K562 (cell line): ENCODE measurements at regions not wholly inside any gene's neighbourhood (a gene's known extent, or its start where the extent isn't known, plus 50 kb on each side); places are given as distances from the start of the nearest gene placed in this dataset.

Experiments used
- ATAC-seq: fragments of 200-7000 bp; cut with Tn5 transposase; 3 replicates; pipeline ENCODE4 v1.9.1; 2020; ENCODE audit warnings: moderate library complexity
- BruUV-seq: library from RNA; stranded (reverse); fragments of 400-500 nt; replicated peaks from 2 replicates; lab custom pipeline; 2021; lab: Mats Ljungman, UMichigan
- CTCF ChIA-PET: fragments of 300-600 bp; formaldehyde crosslinking; extraction: SDS; loops from one replicate; lab custom pipeline; 2021; ENCODE audit warnings: low intra/inter-chr PET ratio; lab: Yijun Ruan, JAX
- POLR2A ChIA-PET: fragments of 300-600, 350-650 bp; sonication (Branson Sonifier 250); formaldehyde crosslinking; extraction: SDS; loops from one replicate; lab custom pipeline; 2021; ENCODE audit warnings: antibody characterized with exemption, inconsistent platforms; lab: Yijun Ruan, JAX
- DNase-seq, 4 experiments: peaks; one replicate each; pipeline versions ENCODE4 v3.0.0 to v3.0.0-alpha.2; 2011 to 2018; ENCODE audit warnings: low spot score in 3 of 4, mixed read lengths in 3 of 4; ENCODE audit errors: extremely low read depth in 1 of 4
- FAIRE-seq: peaks from 2 replicates; lab custom pipeline; 2011; peaks lifted over from hg19 to GRCh38; lab: Jason Lieb, UNC
- H2AFZ ChIP-seq: 2 replicates; pipeline ENCODE4 v1.6.0; 2011; ENCODE audit warnings: low read depth, low read length, control low read depth, inconsistent platforms
- H3K27ac ChIP-seq: fragments of 200-600 bp; 3 replicates; pipeline ENCODE4 v1.8.0; 2011; ENCODE audit warnings: low read depth, mild to moderate bottlenecking, control low read depth, inconsistent platforms, low read length, moderate library complexity, mixed read lengths; ENCODE audit errors: extremely low read depth
- H3K27me3 ChIP-seq, 2 experiments: fragments of 300-600 bp in 1 of 2; 2 replicates in 1 of 2; 3 replicates in 1 of 2; pipeline versions ENCODE4 v1.6.0 to v1.8.0; 2011; ENCODE audit warnings: inconsistent platforms in 2 of 2, low read length in 2 of 2, mild to moderate bottlenecking in 1 of 2, mixed read lengths in 1 of 2, moderate library complexity in 1 of 2; ENCODE audit not compliant: control insufficient read depth in 2 of 2, insufficient read depth in 2 of 2
- H3K36me3 ChIP-seq: fragments of 300-600 bp; 3 replicates; pipeline ENCODE4 v1.8.0; 2011; ENCODE audit warnings: mild to moderate bottlenecking, low read length, inconsistent platforms; ENCODE audit not compliant: control insufficient read depth, insufficient read depth
- H3K4me1 ChIP-seq, 2 experiments: fragments of 200-600 bp in 1 of 2; replicated peaks in 1 of 2; 2 replicates in 1 of 2; 3 replicates in 1 of 2; pipeline versions ENCODE4 v1.5.1 to v1.8.0; 2011; ENCODE audit warnings: inconsistent platforms in 2 of 2, low read length in 2 of 2, mild to moderate bottlenecking in 1 of 2, mixed read lengths in 1 of 2, moderate library complexity in 1 of 2; ENCODE audit not compliant: control insufficient read depth in 2 of 2, insufficient read depth in 2 of 2
- H3K4me2 ChIP-seq: 2 replicates; pipeline ENCODE4 v1.6.1; 2011; ENCODE audit warnings: low read length, control low read depth, inconsistent platforms, mixed read lengths; ENCODE audit not compliant: insufficient read depth
- H3K4me3 ChIP-seq: fragments of 200-600 bp; sonication (generic), shearing (Covaris generic); 2 replicates; pipeline ENCODE4 v1.5.1; 2016; ENCODE audit warnings: control low read depth, inconsistent platforms
- H3K79me2 ChIP-seq: fragments of 200-600 bp; 3 replicates; pipeline ENCODE4 v1.8.0; 2011; ENCODE audit warnings: low read length, inconsistent platforms; ENCODE audit not compliant: control insufficient read depth, insufficient read depth
- H3K9ac ChIP-seq, 2 experiments: 2 replicates each; pipeline versions ENCODE4 v1.6.0 to v1.6.1; 2011; ENCODE audit warnings: low read depth in 2 of 2, low read length in 2 of 2, control low read depth in 1 of 2, inconsistent platforms in 1 of 2, mild to moderate bottlenecking in 1 of 2, mixed read lengths in 1 of 2; ENCODE audit not compliant: insufficient read depth in 1 of 2
- H3K9me1 ChIP-seq: one replicate; pipeline ENCODE4 v1.6.0; 2011; ENCODE audit warnings: inconsistent platforms, mild to moderate bottlenecking, low read length, moderate library complexity; ENCODE audit not compliant: control insufficient read depth, insufficient read depth
- H3K9me3 ChIP-seq: replicated peaks from 2 replicates; pipeline ENCODE4 v1.5.1; 2011; ENCODE audit warnings: low read depth, low read length, inconsistent platforms; ENCODE audit not compliant: control insufficient read depth, insufficient read depth
- H4K20me1 ChIP-seq: replicated peaks from 2 replicates; pipeline ENCODE4 v1.6.1; 2011; ENCODE audit warnings: low read length, inconsistent platforms, mixed read lengths; ENCODE audit not compliant: control insufficient read depth, insufficient read depth
- ETV5 ChIP-seq: sonication (generic); formaldehyde crosslinking; IDR thresholded peaks from 2 replicates; pipeline ENCODE4 v1.4.0; 2020; ENCODE audit warnings: low read depth, mild to moderate bottlenecking, missing genetic modification reagents
- HBP1 ChIP-seq: fragments of 450-650 bp; formaldehyde crosslinking; IDR thresholded peaks from 2 replicates; pipeline ENCODE4 v1.4.0; 2022; ENCODE audit warnings: missing genetic modification characterization
- MAFG ChIP-seq: fragments of 450-650 bp; conservative IDR thresholded peaks from 2 replicates; pipeline ENCODE4 v1.6.1; 2016; ENCODE audit warnings: missing genetic modification characterization, missing compliant biosample characterization
- MEF2D ChIP-seq: conservative IDR thresholded peaks from 2 replicates; pipeline ENCODE4 v1.6.1; 2016; ENCODE audit warnings: low read depth, missing genetic modification characterization, missing compliant biosample characterization
- PKNOX1 ChIP-seq: fragments of 450-650 bp; IDR thresholded peaks from 2 replicates; pipeline ENCODE4 v1.6.1; 2016
- RBM39 ChIP-seq: fragments of 200-400 bp; formaldehyde crosslinking; optimal IDR thresholded peaks from 2 replicates; pipeline ENCODE3; 2018; ENCODE audit warnings: low read depth, low read length
- ZNF408 ChIP-seq: fragments of 250-450 bp; sonication (Bioruptor Pico); IDR thresholded peaks from 2 replicates; pipeline ENCODE4 v1.4.0; 2020; ENCODE audit warnings: low read depth, mild to moderate bottlenecking, moderate library complexity
- ZNF785 ChIP-seq: fragments of 250-450 bp; sonication (Bioruptor Pico); IDR thresholded peaks from 2 replicates; pipeline ENCODE4 v1.4.0; 2020; ENCODE audit warnings: mild to moderate bottlenecking
- WGBS: fragments of 100-300 bp; shearing (Covaris generic); methylation state at CpG from one replicate; pipeline ENCODE4 v1.1.6; 2016; ENCODE audit warnings: low coverage, mixed read lengths; ENCODE audit not compliant: insufficient coverage; ENCODE audit errors: missing lambda C conversion rate; 5-methylcytosine and 5-hydroxymethylcytosine counted together
- in situ Hi-C: fragments of 300-500 bp; cut with MboI; formaldehyde crosslinking; loops from 4 replicates; pipeline ENCODE4 v1.15.0; 2018; ENCODE audit warnings: inconsistent platforms, mixed read lengths
- intact Hi-C: fragments of 100-400 bp; cut with micrococcal nuclease; formaldehyde crosslinking; loops from 2 replicates; pipeline ENCODE4 v1.14.2; 2022

GRCh38 chr1:177798614-177799013 is 171.2 kb downstream of the SEC16B start:
- intact Hi-C loops (no loop called here), in situ Hi-C loops (no loop called here)
- H3K4me2 ChIP-seq, result no peak overlapping the region
- H3K27me3 ChIP-seq, result no peaks in the 10 kb centered on the region
- no peaks in the 10 kb centered on the region for H3K79me2 ChIP-seq
- H3K27ac ChIP-seq, result no peak overlapping the region
- no peaks in the 10 kb centered on the region for H3K9me1 ChIP-seq
- no peaks in the 10 kb centered on the region; the same call in none of the 2 replicates for H3K9me3 ChIP-seq
- ChIA-PET POLR2A (no interaction called here), CTCF (no interaction called here)
- H2AFZ ChIP-seq, result no peak overlapping the region
- BruUV-seq, result no TSS peak
- no peak for DNase-seq
- no peak for FAIRE-seq
- no peaks in the 10 kb centered on the region for H4K20me1 ChIP-seq
- H3K4me1 ChIP-seq, result no peaks in the 10 kb centered on the region
- 0% methylated on average over 3 of the region's 3 CpGs for WGBS
- ATAC-seq, result no peak
- TF ChIP-seq HBP1 (CRISPR knock-in tag) (no peak), MEF2D (no peak), RBM39 (no peak)
- no peak overlapping the region for H3K4me3 ChIP-seq
- no peak overlapping the region for H3K9ac ChIP-seq
- no peaks in the 10 kb centered on the region for H3K36me3 ChIP-seq

- CTCF ChIA-PET, result no interaction called here
- DNase-seq (no peak), FAIRE-seq (no peak), ATAC-seq (no peak)
- Histone ChIP-seq H3K4me2 (no peak overlapping the region), H3K4me3 (no peak overlapping the region), H3K36me3 (no peaks in the 10 kb centered on the region), H3K9me1 (no peaks in the 10 kb centered on the region), H3K4me1 (no peaks in the 10 kb centered on the region), H3K27ac (no peak overlapping the region), H3K9ac (no peak overlapping the region), H2AFZ (no peak overlapping the region), H3K27me3 (no peaks in the 10 kb centered on the region), H3K79me2 (no peaks in the 10 kb centered on the region), H3K9me3 (no peaks in the 10 kb centered on the region; the same call in none of the 2 replicates), H4K20me1 (no peaks in the 10 kb centered on the region)
- TF ChIP-seq MAFG (tag), result no peak
- TF ChIP-seq ZNF408 (CRISPR knock-in tag), result no peak
- TF ChIP-seq PKNOX1, result no peak
- no peak for TF ChIP-seq ETV5 (CRISPR knock-in tag)
- no peak for TF ChIP-seq ZNF785
- intact Hi-C loops, result no loop called here
- 0% methylated on average over 2 of the region's 2 CpGs for WGBS
- POLR2A ChIA-PET, result no interaction called here
- in situ Hi-C loops, result no loop called here
- BruUV-seq, result no TSS peak
These were observed 173.3 kb downstream of the SEC16B start for GRCh38 chr1:177796561-177796960.
